Hematopoietic multipotent progenitor cell treated with erythropoietin and hydrocortisone succinate and interleukin-3 and kit ligand, for 6 days (in vitro differentiated cells): ENCODE measurements at regions not wholly inside any gene's neighbourhood (a gene's known extent, or its start where the extent isn't known, plus 50 kb on each side); places are given as distances from the start of the nearest gene placed in this dataset.
A peak's percentile ranks its signal among the peaks of the same experiment; 100 is the strongest.

ENCODE experiments used
- DNase-seq: peaks from one replicate; pipeline ENCODE4 v3.0.0-alpha.2; 2015

DNA sequence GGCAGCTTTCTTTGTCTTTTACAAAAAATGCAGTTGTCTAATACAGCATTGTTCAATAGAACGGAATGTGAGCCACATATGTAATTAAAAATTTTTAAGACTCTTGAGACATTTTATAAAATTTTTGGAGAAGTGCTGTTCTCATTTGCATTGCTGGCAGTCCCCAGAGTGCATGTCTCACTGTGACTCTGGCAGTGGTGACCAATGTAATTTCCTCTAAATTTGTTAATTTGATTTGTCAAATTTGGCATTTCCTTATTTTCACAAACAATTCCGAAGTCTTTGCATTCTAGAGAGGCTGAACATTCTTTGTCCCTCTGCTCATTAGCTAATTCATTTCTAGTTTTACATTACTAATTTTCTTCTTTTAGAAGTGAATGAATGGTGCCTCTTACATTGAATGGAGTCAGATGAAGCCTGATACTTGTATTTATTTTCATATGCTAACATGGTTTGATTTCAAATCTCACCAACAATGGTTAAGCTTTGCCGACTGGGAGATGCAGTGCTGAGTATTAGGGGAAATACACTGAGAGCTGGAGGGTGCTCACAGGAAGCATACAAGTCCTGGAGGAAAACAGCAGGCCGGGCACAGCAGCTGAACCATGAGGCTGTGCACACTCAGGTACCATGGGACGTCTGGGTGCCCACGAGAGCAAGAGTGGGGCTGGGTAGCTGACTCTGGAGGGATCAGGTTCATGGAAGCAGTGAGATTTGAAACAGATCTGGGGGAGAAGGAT is 68.5 kb upstream of the ARMC2 start:
- DNase-seq, result no peak

DNA sequence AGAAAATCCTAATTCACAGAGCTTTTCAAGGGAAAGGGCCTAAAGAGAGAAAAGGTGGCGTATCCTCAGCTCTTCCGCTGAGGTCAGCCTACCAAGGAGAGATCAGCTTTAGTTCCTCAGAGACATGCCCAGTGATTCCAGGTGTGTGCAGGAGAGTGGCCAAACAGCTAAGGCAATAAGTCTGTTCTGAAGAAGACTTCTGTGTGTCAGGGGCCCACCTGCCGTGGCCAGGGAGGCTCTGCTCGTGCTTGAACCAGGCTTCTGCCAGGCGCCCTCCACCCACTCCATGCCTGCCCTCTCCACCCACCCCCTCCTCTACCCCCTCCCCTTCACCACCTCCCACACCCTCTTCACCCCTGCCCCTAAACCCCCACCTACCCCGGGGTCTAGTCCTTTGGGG is 67.4 kb upstream of the ARMC2 start:
- DNase-seq, result no peak

GRCh38 chr6:108781419-108782100 is 66.7 kb upstream of the ARMC2 start:
- no peak for DNase-seq

DNA sequence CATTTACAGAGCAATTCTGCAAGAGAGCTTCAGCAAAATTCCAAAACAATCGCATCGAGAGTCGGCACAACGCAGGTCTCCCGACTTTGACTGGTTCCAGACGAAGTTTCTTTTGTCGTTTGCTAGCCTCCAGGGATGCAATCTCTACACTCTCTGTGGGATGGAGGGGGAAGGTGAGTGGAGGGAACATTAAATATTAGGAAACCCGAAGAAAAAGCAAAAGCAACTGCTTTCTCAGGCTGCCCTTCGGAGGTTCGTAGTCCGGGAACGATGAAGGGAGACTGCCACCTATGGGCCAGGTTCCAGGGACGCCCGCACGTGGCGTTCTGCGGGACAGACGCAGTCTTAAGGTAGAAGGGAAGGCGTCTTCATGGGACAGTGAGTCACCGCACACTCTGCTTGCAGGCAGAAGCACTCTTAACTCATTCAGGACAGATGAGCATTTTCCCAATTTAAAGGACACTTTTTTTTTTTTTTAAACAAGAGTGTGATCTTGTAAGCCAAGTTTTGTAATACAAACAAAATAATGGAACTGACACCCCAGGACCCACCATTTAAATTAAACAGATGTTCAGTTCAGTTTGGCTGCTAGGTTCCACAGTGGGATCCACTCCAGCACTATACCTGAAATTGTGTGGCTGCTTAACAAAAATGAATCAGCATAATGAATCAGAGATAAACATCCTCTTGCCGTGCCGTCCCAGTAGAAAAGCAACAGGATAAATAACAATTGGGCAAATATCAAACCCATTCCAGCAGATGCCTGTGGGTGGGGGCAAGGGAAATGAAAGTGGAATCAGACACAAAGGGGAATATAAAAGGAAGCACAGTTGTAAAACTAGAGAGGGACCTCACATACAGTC is 65.8 kb upstream of the ARMC2 start:
- peak; percentile 91 for DNase-seq

GRCh38 chr6:108785653-108786052 is 62.6 kb upstream of the ARMC2 start:
- no peak for DNase-seq

DNA sequence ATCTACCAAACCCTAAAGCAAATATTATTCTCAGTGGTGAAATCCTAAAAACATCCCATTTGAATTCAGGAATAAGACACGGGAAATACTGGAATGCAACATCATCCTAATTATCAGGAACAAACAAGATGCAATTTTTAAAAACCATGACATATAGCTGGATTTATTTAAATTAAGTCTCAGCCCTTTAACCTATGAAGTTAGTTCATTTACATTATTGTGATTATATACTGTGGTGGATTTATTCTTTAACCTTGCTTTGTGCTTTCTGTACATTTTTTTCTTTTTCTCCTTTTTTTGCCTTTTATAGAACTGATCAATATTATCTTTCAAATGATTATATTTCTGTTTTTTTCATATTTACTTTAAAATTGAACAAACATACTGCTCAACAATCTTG is 59.8 kb upstream of the ARMC2 start:
- DNase-seq, result no peak

DNA sequence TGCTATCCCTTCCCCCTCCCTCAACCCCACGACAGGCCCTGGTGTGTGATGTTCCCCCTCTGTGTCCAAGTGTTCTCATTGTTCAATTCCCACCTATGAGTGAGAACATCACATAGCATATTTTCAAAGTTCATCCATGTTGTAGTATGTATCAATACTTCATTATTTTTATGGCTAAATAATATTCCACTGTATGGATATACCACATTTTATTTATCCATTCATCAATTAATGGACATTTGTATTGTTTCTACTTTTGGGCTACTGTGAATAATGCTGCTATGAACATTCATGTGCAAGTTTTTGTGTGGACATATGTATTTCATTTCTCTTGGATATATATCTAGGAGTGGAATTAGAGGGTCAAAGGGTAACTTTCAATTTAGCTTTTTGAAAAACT is 58.7 kb upstream of the ARMC2 start:
- no peak for DNase-seq

GRCh38 chr6:108791700-108792099 is 56.5 kb upstream of the ARMC2 start:
- DNase-seq, result no peak

- no peak for DNase-seq
Observed at GRCh38 chr6:108793516-108794251, 54.5 kb upstream of the ARMC2 start.

- no peak for DNase-seq
Observed at GRCh38 chr6:108795122-108795521, 53.1 kb upstream of the ARMC2 start.

GRCh38 chr6:108795814-108796213 is 52.4 kb upstream of the ARMC2 start:
- DNase-seq, result no peak

- no peak for DNase-seq
Observed at GRCh38 chr6:108796875-108797274, 51.3 kb upstream of the ARMC2 start.

DNA sequence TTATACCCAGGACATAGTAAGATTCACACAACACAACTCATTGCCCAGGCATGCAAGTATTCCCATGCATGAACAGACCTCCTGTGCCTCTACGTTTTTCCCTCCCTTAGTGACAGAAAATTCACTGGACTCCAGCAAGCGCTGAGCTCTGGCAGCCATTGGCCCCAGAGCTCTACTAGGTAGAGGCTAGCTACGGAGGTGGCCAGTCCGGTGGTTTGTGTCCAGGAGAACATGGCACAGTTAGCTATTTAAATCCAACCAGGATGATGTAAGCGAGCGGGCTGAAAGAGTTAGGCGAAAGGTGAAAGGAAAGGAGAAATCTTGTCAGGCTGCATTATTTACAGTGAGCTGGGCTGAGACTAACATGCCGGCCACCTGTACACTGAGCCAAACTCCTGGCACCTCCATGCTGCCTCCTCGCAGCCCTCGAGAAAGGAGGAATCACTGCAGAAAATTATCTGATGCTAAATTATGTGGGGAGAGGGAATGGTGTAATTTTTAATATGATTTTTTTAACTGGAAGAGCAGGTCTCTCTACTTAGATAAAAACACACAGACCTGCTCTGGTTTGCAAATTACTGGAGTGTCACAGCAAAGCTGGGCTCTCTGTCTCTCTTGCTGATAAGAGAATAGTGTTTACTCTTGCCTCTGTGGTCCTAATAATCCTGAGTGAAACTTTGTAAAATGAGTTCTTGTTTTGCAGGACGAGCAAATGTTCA is 50.1 kb upstream of the ARMC2 start:
- DNase-seq, result no peak
